Breast epithelium (tissue), 3 donors: ENCODE measurements at regions not wholly inside any gene's neighbourhood (a gene's known extent, or its start where the extent isn't known, plus 50 kb on each side); places are given as distances from the start of the nearest gene placed in this dataset.

ENCODE experiments used
- CTCF ChIP-seq, 3 donors: fragments of 450-650 bp; IDR thresholded peaks; one replicate each; pipeline ENCODE4 v1.5.1; 2016 to 2017; ENCODE audit warnings: antibody characterized with exemption in 3 of 3, mild to moderate bottlenecking in 3 of 3, moderate library complexity in 3 of 3
- POLR2AphosphoS5 ChIP-seq, 3 donors: sonication (generic); formaldehyde crosslinking; IDR thresholded peaks; one replicate each; pipeline ENCODE4 v1.6.1; 2017; ENCODE audit warnings: antibody characterized with exemption in 3 of 3

GRCh38 chr7:7104314-7104698 is 78.0 kb upstream of the C1GALT1 start:
- TF ChIP-seq POLR2AphosphoS5 (IDR thresholded peaks at IDR 0.05) (no peak), CTCF (IDR thresholded peaks at IDR 0.05) (no peak)
